WERI-Rb-1 (cell line): ENCODE measurements at regions not wholly inside any gene's neighbourhood (a gene's known extent, or its start where the extent isn't known, plus 50 kb on each side); places are given as distances from the start of the nearest gene placed in this dataset.
"Not testable (repeated sequence)": the region's sequence is repeated elsewhere in the genome, so short reads cannot be mapped to it uniquely, and the experiment has no call there.

Experiments used
- DNase-seq: peaks from one replicate; pipeline ENCODE4 v3.0.0-alpha.2; 2020
- H3K27ac ChIP-seq: fragments of 250-450 bp; sonication (Bioruptor Pico); 2 replicates; pipeline ENCODE4 v1.5.1; 2020; ENCODE audit warnings: mild to moderate bottlenecking, moderate library complexity
- H3K27me3 ChIP-seq: fragments of 250-450 bp; sonication (Bioruptor Pico); 2 replicates; pipeline ENCODE4 v1.5.1; 2021; ENCODE audit warnings: mild to moderate bottlenecking, low read depth, moderate library complexity; ENCODE audit not compliant: insufficient read depth, severe bottlenecking
- H3K36me3 ChIP-seq: fragments of 250-450 bp; sonication (Bioruptor Pico); 2 replicates; pipeline ENCODE4 v1.5.1; 2020; ENCODE audit warnings: mild to moderate bottlenecking, moderate library complexity
- H3K4me3 ChIP-seq: 2 replicates; pipeline ENCODE4 v1.5.1; 2011; ENCODE audit warnings: low read depth, mild to moderate bottlenecking, control low read depth, low read length
- H3K9me3 ChIP-seq: fragments of 250-450 bp; sonication (Bioruptor Pico); 2 replicates; pipeline ENCODE4 v1.5.1; 2021; ENCODE audit warnings: mild to moderate bottlenecking, moderate library complexity; ENCODE audit not compliant: severe bottlenecking
- CTCF ChIP-seq: IDR thresholded peaks from 2 replicates; pipeline ENCODE4 v1.5.1; 2011; ENCODE audit warnings: low read depth, mild to moderate bottlenecking, control low read depth, inconsistent platforms, low read length

GRCh38 chrX:4004822-4005221, 291.4 kb upstream of the PRKX start:
- no peak overlapping the region for H3K4me3 ChIP-seq
- H3K36me3 ChIP-seq: no peaks in the 10 kb centered on the region
- peaks cover 51% of the 10 kb centered on the region for H3K27me3 ChIP-seq
- DNase-seq: no peak
- no peak for TF ChIP-seq CTCF
- no peaks in the 10 kb centered on the region for H3K9me3 ChIP-seq
- no peak overlapping the region for H3K27ac ChIP-seq

- Histone ChIP-seq H3K36me3 (no peaks in the 10 kb centered on the region), H3K9me3 (no peaks in the 10 kb centered on the region), H3K4me3 (no peak overlapping the region), H3K27ac (no peak overlapping the region), H3K27me3 (peaks cover 9% of the 10 kb centered on the region)
- TF ChIP-seq CTCF: no peak
- no peak for DNase-seq
These were observed 280.9 kb upstream of the PRKX start for GRCh38 chrX:3994315-3994714.

GRCh38 chrX:3990569-3990968, 277.1 kb upstream of the PRKX start:
- no peak for TF ChIP-seq CTCF

GRCh38 chrX:3972104-3972858, 258.8 kb upstream of the PRKX start:
- not testable (repeated sequence) for H3K9me3 ChIP-seq, H3K36me3 ChIP-seq, H3K27ac ChIP-seq, DNase-seq, H3K4me3 ChIP-seq
- H3K27me3 ChIP-seq: peaks cover 32% of the 10 kb centered on the region

More at GRCh38 chrX:3990569-3990968, 277.1 kb upstream of the PRKX start:
- no peak overlapping the region for H3K27ac ChIP-seq
- no peaks in the 10 kb centered on the region for H3K36me3 ChIP-seq
- H3K9me3 ChIP-seq: no peaks in the 10 kb centered on the region
- DNase-seq: no peak
- H3K4me3 ChIP-seq: no peak overlapping the region
- H3K27me3 ChIP-seq: peaks cover 32% of the 10 kb centered on the region

GRCh38 chrX:3968749-3969148, 255.3 kb upstream of the PRKX start:
- Histone ChIP-seq H3K36me3 (no peaks in the 10 kb centered on the region), H3K27me3 (peaks cover 46% of the 10 kb centered on the region), H3K4me3 (no peak overlapping the region), H3K27ac (no peak overlapping the region), H3K9me3 (peaks cover 2% of the 10 kb centered on the region)
- DNase-seq: no peak
- TF ChIP-seq CTCF: no peak

- Histone ChIP-seq H3K27me3 (peaks cover 61% of the 10 kb centered on the region), H3K36me3 (no peaks in the 10 kb centered on the region), H3K9me3 (peaks cover 2% of the 10 kb centered on the region), H3K27ac (no peak overlapping the region), H3K4me3 (no peak overlapping the region)
- DNase-seq: no peak
- no peak for TF ChIP-seq CTCF
These were observed 250.5 kb upstream of the PRKX start for GRCh38 chrX:3963980-3964379.
